ENCODE measurements at regions not wholly inside any gene's neighbourhood (a gene's known extent, or its start where the extent isn't known, plus 50 kb on each side); places are given as distances from the start of the nearest gene placed in this dataset.

GRCh38 chr18:77461062-77461688 is 211.5 kb downstream of the GALR1 start:
- Mint-ChIP-seq H3K4me3 (no peak overlapping the region), H3K4me1 (no peaks in the 10 kb centered on the region), H3K36me3 (no peaks in the 10 kb centered on the region), H3K27ac (no peak overlapping the region), H3K9me3 (peaks cover 0 to 2% (median 0%) of the 10 kb centered on the region in 7 donors), H3K27me3 (ENCODE audit: low read depth in 3 of 3) (peaks cover 0 to 2% (median 0%) of the 10 kb centered on the region in 3 donors)
- H3K36me3 ChIP-seq (replicated peaks in 1 of 2; ENCODE audit: control insufficient read depth in 1 of 2, insufficient read depth in 2 of 2, low read length in 2 of 2), result no peaks in the 10 kb centered on the region
- H2AFZ ChIP-seq (ENCODE audit: insufficient read depth, low read depth, low read length, poor library complexity, severe bottlenecking), result no peak overlapping the region
- DNase-seq, result no peak
- H3K9me3 ChIP-seq (replicated peaks in 1 of 2; ENCODE audit: control insufficient read depth in 1 of 2, insufficient read depth in 1 of 2, low read length in 2 of 2), result no peaks in the 10 kb centered on the region
- H3K79me2 ChIP-seq (ENCODE audit: insufficient read depth, low read length), result no peaks in the 10 kb centered on the region
- no peaks in the 10 kb centered on the region for H3K4me1 ChIP-seq (ENCODE audit: control insufficient read depth in 1 of 2, insufficient read depth in 2 of 2, low read length in 2 of 2)
- H3K27ac ChIP-seq (ENCODE audit: low read depth in 1 of 2, low read length in 2 of 2), result no peak overlapping the region
- intact Hi-C loops (cut with micrococcal nuclease), result no loop called here
- H3K4me2 ChIP-seq (replicated peaks; ENCODE audit: extremely low read depth, low read length, poor library complexity, severe bottlenecking), result no peak overlapping the region
- H3K9ac ChIP-seq (ENCODE audit: insufficient read depth, low read length, poor library complexity, severe bottlenecking), result no peak overlapping the region
- no peaks in the 10 kb centered on the region for H4K20me1 ChIP-seq (ENCODE audit: insufficient read depth, low read length)
- no peak for TF ChIP-seq CTCF (IDR thresholded peaks at IDR 0.05)
- no peaks in the 10 kb centered on the region for H3K27me3 ChIP-seq (ENCODE audit: control insufficient read depth in 2 of 2, insufficient read depth in 2 of 2, low read length in 2 of 2)
- 84% methylated on average over 4 of the region's 6 CpGs for WGBS (ENCODE audit: insufficient coverage)
- H3K4me3 ChIP-seq (replicated peaks in 1 of 3; ENCODE audit: low read depth in 2 of 3, low read length in 3 of 3), result no peak overlapping the region

- Histone ChIP-seq H3K27ac (ENCODE audit: low read depth in 1 of 2, low read length in 2 of 2) (no peak overlapping the region), H3K9ac (ENCODE audit: insufficient read depth, low read length, poor library complexity, severe bottlenecking) (no peak overlapping the region), H3K4me3 (replicated peaks in 1 of 3; ENCODE audit: low read depth in 2 of 3, low read length in 3 of 3) (no peak overlapping the region), H3K9me3 (replicated peaks in 1 of 2; ENCODE audit: control insufficient read depth in 1 of 2, insufficient read depth in 1 of 2, low read length in 2 of 2) (no peaks in the 10 kb centered on the region), H3K4me1 (ENCODE audit: control insufficient read depth in 1 of 2, insufficient read depth in 2 of 2, low read length in 2 of 2) (no peaks in the 10 kb centered on the region), H3K4me2 (replicated peaks; ENCODE audit: extremely low read depth, low read length, poor library complexity, severe bottlenecking) (no peak overlapping the region), H2AFZ (ENCODE audit: insufficient read depth, low read depth, low read length, poor library complexity, severe bottlenecking) (no peak overlapping the region), H3K27me3 (ENCODE audit: control insufficient read depth in 2 of 2, insufficient read depth in 2 of 2, low read length in 2 of 2) (no peaks in the 10 kb centered on the region), H4K20me1 (ENCODE audit: insufficient read depth, low read length) (no peaks in the 10 kb centered on the region), H3K79me2 (ENCODE audit: insufficient read depth, low read length) (no peaks in the 10 kb centered on the region), H3K36me3 (replicated peaks in 1 of 2; ENCODE audit: control insufficient read depth in 1 of 2, insufficient read depth in 2 of 2, low read length in 2 of 2) (no peaks in the 10 kb centered on the region)
- TF ChIP-seq CTCF (IDR thresholded peaks at IDR 0.05), result no peak
- no peaks in the 10 kb centered on the region for H3K9me3 Mint-ChIP-seq
- peaks cover 0 to 2% (median 0%) of the 10 kb centered on the region in 3 donors for H3K27me3 Mint-ChIP-seq (ENCODE audit: low read depth in 3 of 3)
- intact Hi-C loops (cut with micrococcal nuclease), result no loop called here
- no peak for DNase-seq
- no peaks in the 10 kb centered on the region for H3K4me1 Mint-ChIP-seq
- no peak overlapping the region for H3K4me3 Mint-ChIP-seq
- 100% methylated on average over 2 of the region's 3 CpGs for WGBS (ENCODE audit: insufficient coverage)
- H3K36me3 Mint-ChIP-seq, result no peaks in the 10 kb centered on the region
- H3K27ac Mint-ChIP-seq, result no peak overlapping the region
Measured at GRCh38 chr18:77464917-77465316, 215.3 kb downstream of the GALR1 start.
